ENCODE measurements at regions not wholly inside any gene's neighbourhood (a gene's known extent, or its start where the extent isn't known, plus 50 kb on each side); places are given as distances from the start of the nearest gene placed in this dataset.

DNA sequence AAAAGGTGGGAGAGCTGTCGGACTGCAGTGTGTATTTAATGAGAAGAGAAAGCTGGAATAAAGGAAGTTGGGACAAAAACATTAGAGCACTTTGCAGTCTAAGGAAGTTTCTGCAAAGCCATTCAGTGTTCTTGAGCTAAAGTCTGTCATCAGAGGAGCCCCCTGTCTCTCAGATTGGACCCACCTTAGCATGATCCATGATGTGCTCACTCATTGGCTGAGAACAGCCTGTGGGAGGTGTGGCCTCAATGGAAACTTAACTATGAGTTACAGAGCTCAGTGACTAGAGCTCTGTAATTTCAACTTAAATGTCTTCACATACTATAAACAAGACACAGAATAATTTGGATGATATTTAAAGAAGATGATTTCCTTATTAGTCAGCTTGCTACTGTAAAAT is 437.0 kb downstream of the BTBD3 start:
- TF ChIP-seq, protein P1, sequence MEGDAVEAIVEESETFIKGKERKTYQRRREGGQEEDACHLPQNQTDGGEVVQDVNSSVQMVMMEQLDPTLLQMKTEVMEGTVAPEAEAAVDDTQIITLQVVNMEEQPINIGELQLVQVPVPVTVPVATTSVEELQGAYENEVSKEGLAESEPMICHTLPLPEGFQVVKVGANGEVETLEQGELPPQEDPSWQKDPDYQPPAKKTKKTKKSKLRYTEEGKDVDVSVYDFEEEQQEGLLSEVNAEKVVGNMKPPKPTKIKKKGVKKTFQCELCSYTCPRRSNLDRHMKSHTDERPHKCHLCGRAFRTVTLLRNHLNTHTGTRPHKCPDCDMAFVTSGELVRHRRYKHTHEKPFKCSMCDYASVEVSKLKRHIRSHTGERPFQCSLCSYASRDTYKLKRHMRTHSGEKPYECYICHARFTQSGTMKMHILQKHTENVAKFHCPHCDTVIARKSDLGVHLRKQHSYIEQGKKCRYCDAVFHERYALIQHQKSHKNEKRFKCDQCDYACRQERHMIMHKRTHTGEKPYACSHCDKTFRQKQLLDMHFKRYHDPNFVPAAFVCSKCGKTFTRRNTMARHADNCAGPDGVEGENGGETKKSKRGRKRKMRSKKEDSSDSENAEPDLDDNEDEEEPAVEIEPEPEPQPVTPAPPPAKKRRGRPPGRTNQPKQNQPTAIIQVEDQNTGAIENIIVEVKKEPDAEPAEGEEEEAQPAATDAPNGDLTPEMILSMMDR (IDR thresholded peaks at IDR 0.05 in 8 of 11, conservative IDR thresholded peaks at IDR 0.05 in 3 of 11) = no peak
- TF ChIP-seq POLR2AphosphoS5 (IDR thresholded peaks at IDR 0.05) (no peak), POLR2A (IDR thresholded peaks at IDR 0.05) (no peak)
